ENCODE measurements at regions not wholly inside any gene's neighbourhood (a gene's known extent, or its start where the extent isn't known, plus 50 kb on each side); places are given as distances from the start of the nearest gene placed in this dataset.
"Not testable (repeated sequence)": the region's sequence is repeated elsewhere in the genome, so short reads cannot be mapped to it uniquely, and the experiment has no call there.

DNA sequence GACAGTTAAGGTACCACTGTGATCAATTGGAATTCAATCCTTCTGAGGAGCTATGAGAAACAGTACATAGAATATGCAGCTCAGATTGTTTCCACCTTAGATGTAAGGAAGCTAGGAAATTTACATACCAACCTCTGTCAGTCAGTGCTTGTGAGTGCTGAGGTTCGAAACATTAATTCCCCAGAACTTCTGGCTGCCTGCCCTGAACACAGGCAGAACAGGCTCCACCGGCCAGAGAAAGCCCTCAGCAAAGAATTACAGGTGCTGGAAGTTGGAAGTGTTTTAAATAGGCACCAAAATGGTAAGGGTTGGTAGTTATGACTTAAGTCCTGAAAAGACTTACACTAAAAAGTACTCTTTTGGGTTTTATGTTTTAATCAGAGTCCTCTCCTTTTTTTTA, 651.8 kb downstream of the C4orf33 start:
- no peak for DNase-seq

- no peak for DNase-seq
Measured at GRCh38 chr4:129748991-129749390, 653.0 kb downstream of the C4orf33 start.

GRCh38 chr4:129751646-129752045, 655.7 kb downstream of the C4orf33 start:
- DNase-seq, result no peak

- no peak for DNase-seq
Measured at GRCh38 chr4:129783596-129783995, 687.6 kb downstream of the C4orf33 start.

GRCh38 chr4:129788486-129788885, 692.5 kb downstream of the C4orf33 start:
- DNase-seq, result no peak

- no peak for DNase-seq
Measured at GRCh38 chr4:129804461-129804981, 708.6 kb downstream of the C4orf33 start.

GRCh38 chr4:129806986-129807385, 711.0 kb downstream of the C4orf33 start:
- no peak for DNase-seq

GRCh38 chr4:129808242-129808641, 712.3 kb downstream of the C4orf33 start:
- no peak for DNase-seq

GRCh38 chr4:129821073-129821472, 725.1 kb downstream of the C4orf33 start:
- no peak for DNase-seq

DNA sequence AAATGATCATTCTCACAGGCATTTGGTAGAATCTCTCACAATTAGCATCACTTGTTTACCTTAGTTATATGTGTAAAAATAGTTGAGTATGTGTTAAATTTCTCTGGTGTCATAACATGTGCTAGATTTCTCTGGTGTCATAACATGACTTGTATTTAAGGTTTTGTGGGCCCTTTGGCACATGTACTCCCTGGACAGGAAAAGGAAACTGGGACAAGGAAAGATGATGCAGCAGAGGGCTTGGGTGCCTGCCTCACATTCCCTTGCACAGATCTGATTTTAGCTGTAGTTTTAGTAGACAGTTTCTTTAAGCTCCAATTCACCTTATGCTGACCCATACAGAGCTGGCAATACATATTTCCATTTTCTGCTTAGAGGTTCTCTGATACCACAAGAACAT, 726.0 kb downstream of the C4orf33 start:
- DNase-seq, result no peak

- no peak for DNase-seq
Measured at GRCh38 chr4:129822701-129823100, 726.7 kb downstream of the C4orf33 start.

DNA sequence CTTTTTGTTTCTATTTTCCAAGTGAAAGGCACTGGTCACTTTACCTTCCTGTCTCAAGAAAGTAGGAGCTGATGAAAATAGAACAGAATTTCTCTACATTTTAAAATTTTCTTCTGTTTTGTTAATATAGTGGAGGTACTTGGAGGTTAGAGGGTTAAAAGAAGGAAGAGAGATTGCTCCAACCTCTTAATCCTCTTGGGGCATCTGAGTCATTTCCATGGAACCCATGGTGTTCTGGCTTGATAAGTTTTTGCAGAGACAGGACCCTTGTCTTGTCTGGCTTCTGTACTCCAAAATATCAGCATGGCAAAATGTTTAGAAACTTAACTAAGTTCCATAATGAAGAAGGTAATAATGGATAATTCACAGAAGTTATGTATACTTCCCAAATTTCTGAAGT, 727.2 kb downstream of the C4orf33 start:
- DNase-seq, result no peak

- no peak for DNase-seq
Measured at GRCh38 chr4:129829373-129829772, 733.4 kb downstream of the C4orf33 start.

DNA sequence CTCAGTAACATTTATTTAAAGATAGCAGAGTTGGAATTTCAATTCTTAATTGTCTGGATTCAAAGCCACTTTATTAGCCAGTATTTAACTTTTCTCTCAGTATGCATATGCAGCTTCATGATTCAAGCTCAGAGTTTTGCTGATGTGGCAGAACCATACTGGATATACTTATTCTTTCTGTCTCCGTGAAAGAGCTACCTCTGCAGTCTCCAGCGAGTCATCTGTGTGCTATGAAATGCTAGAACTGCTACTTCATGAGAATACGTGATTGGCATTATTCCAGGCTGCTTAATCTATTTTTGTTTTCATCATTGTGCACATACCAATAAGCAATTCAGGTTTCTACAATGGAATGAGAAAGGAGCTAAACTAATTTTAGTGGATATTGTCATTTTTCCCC, 743.7 kb downstream of the C4orf33 start:
- no peak for DNase-seq

GRCh38 chr4:129842096-129842495, 746.1 kb downstream of the C4orf33 start:
- DNase-seq, result no peak

DNA sequence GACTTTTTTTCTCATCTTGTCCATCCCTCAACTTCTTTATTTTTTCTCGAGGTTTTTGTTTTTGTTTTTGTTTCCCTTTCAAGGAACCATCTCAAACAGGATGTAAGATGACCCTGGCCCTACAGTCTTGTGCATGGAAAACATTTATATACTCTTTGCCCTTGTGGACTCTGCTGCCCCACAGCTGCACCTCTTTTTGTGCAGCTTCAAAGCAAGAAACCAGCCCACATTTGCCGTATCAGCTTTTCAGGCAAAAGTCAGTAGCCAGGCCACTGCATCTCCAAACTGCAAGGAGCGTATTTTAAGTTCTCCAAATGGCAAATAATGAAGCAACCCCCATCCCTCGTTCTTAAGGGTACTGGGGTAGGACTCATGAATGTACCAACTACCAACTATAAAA, 756.5 kb downstream of the C4orf33 start:
- DNase-seq, result no peak

GRCh38 chr4:129853685-129854467, 757.9 kb downstream of the C4orf33 start:
- DNase-seq, result not testable (repeated sequence)

- DNase-seq, result no peak
Measured at GRCh38 chr4:129862461-129862860, 766.5 kb downstream of the C4orf33 start.

GRCh38 chr4:129863206-129863605, 767.3 kb downstream of the C4orf33 start:
- no peak for DNase-seq

GRCh38 chr4:129883996-129884395, 788.0 kb downstream of the C4orf33 start:
- no peak for DNase-seq

- no peak for DNase-seq
Measured at GRCh38 chr4:129897111-129897510, 801.2 kb downstream of the C4orf33 start.

- no peak for DNase-seq
Measured at GRCh38 chr4:129899849-129900248, 803.9 kb downstream of the C4orf33 start.

DNA sequence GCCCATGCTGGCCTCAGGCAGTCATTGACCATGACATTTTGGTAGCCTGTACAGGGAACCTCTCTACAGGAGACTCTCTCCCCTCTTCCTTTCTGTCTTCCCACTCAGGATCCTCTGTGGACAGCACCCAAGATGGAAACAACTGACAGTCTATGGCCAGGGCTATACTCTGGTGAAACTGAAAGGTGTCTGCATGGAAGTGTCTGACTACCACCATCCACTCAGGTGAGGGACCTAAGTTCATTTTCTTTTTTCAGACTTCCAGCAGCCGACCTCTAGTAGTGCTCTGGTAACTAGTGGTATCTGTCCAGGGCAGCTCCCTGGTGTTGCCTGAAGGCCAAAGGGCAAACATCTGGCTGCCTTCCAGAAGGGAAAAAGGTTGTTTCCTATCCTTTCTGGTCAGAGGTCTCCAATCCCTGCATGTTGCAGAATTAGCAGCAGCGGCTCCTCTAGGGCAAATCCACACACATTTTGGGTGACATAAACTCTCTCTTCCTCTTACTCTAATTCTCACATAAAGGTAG, 804.5 kb downstream of the C4orf33 start:
- DNase-seq, result no peak

DNA sequence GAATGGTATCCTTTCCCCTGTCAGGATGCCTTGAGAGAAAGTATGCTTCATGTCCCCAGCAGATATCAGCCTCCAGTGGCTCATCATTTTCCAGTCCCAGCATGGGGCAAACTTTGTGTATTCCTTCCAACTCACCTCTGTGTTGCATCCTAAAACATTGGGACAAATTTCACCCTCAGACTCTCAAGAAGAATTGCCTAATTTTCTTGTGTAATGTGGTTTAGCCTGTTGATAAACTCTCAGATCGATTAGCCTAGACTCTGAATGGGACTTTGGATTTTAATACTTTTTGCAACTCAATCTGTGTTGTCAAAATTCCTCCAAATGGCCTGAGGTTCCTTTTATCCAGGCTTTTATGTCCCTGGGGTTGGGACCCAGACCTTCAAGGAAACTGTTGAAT, 805.3 kb downstream of the C4orf33 start:
- no peak for DNase-seq

DNA sequence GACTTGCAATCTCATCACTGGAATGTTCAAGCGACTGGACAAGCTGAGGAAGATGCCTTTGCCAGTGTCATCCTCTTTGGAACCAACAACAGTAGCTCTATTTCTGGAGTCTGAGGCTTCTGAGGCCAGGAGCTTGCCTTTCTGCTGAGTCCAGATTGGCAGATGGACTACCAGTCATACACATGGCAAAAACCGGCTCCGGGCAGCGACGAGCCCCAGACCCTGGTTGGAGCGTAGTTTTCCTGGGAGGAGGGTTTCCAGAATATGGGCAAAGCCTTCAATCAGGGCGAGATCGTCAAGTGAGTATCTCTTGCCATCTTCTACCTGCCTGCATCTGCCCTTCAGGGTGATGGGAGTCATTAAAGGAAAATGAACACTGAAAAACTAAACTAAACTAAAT, 807.9 kb downstream of the C4orf33 start:
- no peak for DNase-seq

Measured in stimulated activated naive CD4-positive, alpha-beta T cell treated with Interleukin-2 at 50 U/mL for 16 hours (primary cell).